ENCODE measurements at regions not wholly inside any gene's neighbourhood (a gene's known extent, or its start where the extent isn't known, plus 50 kb on each side); places are given as distances from the start of the nearest gene placed in this dataset.

DNA sequence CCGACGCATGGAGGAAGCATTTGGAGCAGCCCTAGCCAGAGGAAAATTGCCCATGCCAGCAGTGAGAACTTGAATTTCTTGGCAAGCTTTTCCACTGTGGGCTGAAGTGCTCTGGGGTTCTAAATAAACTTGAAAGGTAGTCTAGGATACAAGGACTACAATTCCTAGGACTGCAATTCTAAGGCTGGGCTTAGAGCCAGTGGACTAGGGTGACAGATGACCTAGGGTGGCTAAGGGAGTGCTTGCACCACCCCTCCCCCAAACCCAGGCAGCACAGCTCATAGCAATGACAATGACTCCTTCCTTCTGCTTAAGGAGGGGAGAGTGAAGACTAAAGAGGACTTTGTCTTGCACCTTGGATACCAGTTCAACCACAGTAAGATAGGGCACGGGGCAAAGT is 122.3 kb downstream of the THBS2 start:
- intact Hi-C loops (cut with DNase I) = no loop called here
- H3K4me3 ChIP-seq = no peak overlapping the region
- no peaks in the 10 kb centered on the region for H3K4me1 ChIP-seq
- no peak for DNase-seq (ENCODE audit: low spot score in 2 of 2)
- no peak for TF ChIP-seq CTCF (IDR thresholded peaks at IDR 0.05)
- H3K36me3 ChIP-seq = no peaks in the 10 kb centered on the region
- H3K9me3 ChIP-seq = no peaks in the 10 kb centered on the region
- no peak overlapping the region for H3K27ac ChIP-seq
- no peaks in the 10 kb centered on the region for H3K27me3 ChIP-seq

DNA sequence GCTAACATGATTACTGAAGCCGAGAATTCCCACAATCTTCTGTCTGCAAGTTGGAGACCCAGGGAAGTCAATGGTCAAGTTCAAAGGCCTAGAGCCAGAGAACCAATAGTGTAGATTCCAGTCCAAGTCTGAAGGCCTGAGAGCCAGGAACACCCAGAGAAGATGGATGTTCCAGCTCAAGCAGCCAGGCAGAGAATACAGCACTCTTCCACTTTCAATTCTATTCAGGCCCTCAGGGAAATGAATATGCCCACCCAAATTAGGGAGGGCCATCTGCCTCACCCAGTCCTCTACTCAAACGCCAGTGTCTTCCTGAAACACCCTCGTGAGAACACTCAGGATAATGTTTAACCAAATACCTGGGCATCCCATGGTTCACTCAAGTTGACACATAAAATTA is 123.5 kb downstream of the THBS2 start:
- H3K9me3 ChIP-seq = no peaks in the 10 kb centered on the region
- intact Hi-C loops (cut with DNase I) = no loop called here

DNA sequence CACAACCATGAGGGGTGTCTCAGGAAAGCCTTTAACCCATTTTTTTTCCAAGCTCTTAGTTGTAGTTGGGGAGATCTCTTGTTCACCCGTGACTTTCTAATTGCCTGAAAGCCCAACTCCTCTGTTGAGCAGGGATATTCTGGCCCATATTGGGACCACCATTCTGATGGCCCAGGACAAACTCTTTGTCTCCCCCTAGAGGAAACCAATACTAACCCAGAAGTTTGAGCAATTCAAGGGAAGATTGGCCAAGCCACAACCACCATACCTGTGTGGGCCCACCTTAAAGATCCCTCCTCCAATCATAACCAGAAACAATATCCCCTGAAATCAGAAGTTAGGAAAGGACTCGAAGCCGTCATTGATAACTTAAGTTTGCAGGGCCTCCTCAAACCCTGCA is 132.6 kb downstream of the THBS2 start:
- Histone ChIP-seq H3K27ac (no peak overlapping the region), H3K9me3 (no peaks in the 10 kb centered on the region), H3K36me3 (no peaks in the 10 kb centered on the region), H3K4me1 (no peaks in the 10 kb centered on the region), H3K4me3 (no peak overlapping the region), H3K27me3 (no peaks in the 10 kb centered on the region)
- intact Hi-C loops (cut with DNase I) = no loop called here
- no peak for TF ChIP-seq CTCF (IDR thresholded peaks at IDR 0.05)
- DNase-seq (ENCODE audit: low spot score in 2 of 2) = no peak

More for the DNA sequence above, 123.5 kb downstream of the THBS2 start:
- H3K36me3 ChIP-seq = no peaks in the 10 kb centered on the region
- H3K4me1 ChIP-seq = no peaks in the 10 kb centered on the region
- DNase-seq (ENCODE audit: low spot score in 2 of 2) = no peak
- H3K27me3 ChIP-seq = no peaks in the 10 kb centered on the region
- H3K27ac ChIP-seq = no peak overlapping the region
- TF ChIP-seq CTCF (IDR thresholded peaks at IDR 0.05) = no peak
- no peak overlapping the region for H3K4me3 ChIP-seq

- DNase-seq (ENCODE audit: low spot score in 2 of 2) = no peak
- no peaks in the 10 kb centered on the region for H3K4me1 ChIP-seq
- intact Hi-C loops (cut with DNase I) = no loop called here
- no peak for TF ChIP-seq CTCF (IDR thresholded peaks at IDR 0.05)
- no peak overlapping the region for H3K27ac ChIP-seq
- no peaks in the 10 kb centered on the region for H3K36me3 ChIP-seq
- no peaks in the 10 kb centered on the region for H3K27me3 ChIP-seq
- no peak overlapping the region for H3K4me3 ChIP-seq
- no peaks in the 10 kb centered on the region for H3K9me3 ChIP-seq
Observed at GRCh38 chr6:169119669-169120068, 134.0 kb downstream of the THBS2 start.

DNA sequence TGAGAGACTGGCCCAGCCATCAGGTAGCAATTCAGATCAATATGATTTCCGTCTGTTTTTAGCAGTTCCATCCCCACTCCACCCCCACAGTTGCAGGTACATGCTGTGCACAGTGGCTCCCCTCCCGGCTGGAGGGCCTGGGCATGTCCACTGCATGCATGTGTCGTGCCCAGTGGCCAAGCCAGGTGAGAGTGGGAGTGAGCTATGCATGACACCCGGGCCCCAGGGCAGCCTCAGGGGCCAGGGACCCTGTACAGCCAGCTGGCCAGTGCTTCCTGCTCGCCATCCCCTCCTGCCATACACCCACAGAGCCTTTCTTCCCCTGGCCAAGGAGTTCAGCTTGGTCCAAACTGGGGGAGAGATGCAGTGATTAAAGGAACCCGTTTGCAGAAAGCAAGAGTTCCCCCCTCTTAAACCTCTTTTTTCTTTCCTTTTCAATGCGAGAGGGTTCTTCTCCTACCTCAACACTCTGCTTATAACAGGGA is 135.3 kb downstream of the THBS2 start:
- DNase-seq (ENCODE audit: low spot score in 2 of 2) = no peak
- Histone ChIP-seq H3K4me1 (no peaks in the 10 kb centered on the region), H3K36me3 (no peaks in the 10 kb centered on the region), H3K4me3 (no peak overlapping the region), H3K27me3 (no peaks in the 10 kb centered on the region), H3K9me3 (no peaks in the 10 kb centered on the region), H3K27ac (no peak overlapping the region)
- no peak for TF ChIP-seq CTCF (IDR thresholded peaks at IDR 0.05)
- intact Hi-C loops (cut with DNase I) = no loop called here

DNA sequence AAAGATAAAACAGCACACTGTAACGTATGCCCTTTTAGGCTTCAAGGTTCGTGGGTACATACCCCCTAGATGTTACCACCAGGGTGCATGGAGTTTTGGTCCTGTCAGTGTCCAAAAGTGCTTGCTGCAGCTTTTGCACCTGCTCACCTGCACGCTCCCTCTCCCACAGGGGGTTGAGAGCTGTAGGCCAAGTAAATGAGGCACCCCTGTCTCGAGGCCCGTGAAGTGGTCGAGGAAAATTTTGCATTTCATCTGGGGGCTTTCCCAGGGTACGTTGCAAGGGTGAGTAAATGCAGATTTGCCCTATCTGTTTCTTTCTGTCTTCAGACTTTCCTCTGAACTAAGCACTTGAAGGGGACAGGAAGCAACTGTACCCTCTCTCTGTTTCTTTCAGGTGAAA is 136.0 kb downstream of the THBS2 start:
- DNase-seq (ENCODE audit: low spot score in 2 of 2) = no peak
- intact Hi-C loops (cut with DNase I) = no loop called here
- Histone ChIP-seq H3K36me3 (no peaks in the 10 kb centered on the region), H3K9me3 (no peaks in the 10 kb centered on the region), H3K4me3 (no peak overlapping the region), H3K27me3 (no peaks in the 10 kb centered on the region), H3K27ac (no peak overlapping the region), H3K4me1 (no peaks in the 10 kb centered on the region)
- no peak for TF ChIP-seq CTCF (IDR thresholded peaks at IDR 0.05)

Measured in ascending aorta (tissue), 2 donors.